ENCODE measurements at regions not wholly inside any gene's neighbourhood (a gene's known extent, or its start where the extent isn't known, plus 50 kb on each side); places are given as distances from the start of the nearest gene placed in this dataset.

GRCh38 chr4:95998311-95998710 is 158.4 kb downstream of the PDHA2 start:
- DNase-seq, result no peak

- no peak for DNase-seq
Observed at GRCh38 chr4:96003951-96004740, 164.3 kb downstream of the PDHA2 start.

GRCh38 chr4:96009427-96010119 is 169.7 kb downstream of the PDHA2 start:
- no peak for DNase-seq

GRCh38 chr4:96012687-96013086 is 172.8 kb downstream of the PDHA2 start:
- no peak for DNase-seq

- peak in 1 of 5 experiments; percentile 5 for DNase-seq
Observed at GRCh38 chr4:96016634-96017299, 176.9 kb downstream of the PDHA2 start.

- DNase-seq, result peak in 1 of 5 experiments; percentile 11
Observed at GRCh38 chr4:96025011-96025410, 185.1 kb downstream of the PDHA2 start.

GRCh38 chr4:96035727-96036126 is 195.8 kb downstream of the PDHA2 start:
- peak in 1 of 5 experiments; percentile 22 for DNase-seq

GRCh38 chr4:96036781-96037180 is 196.9 kb downstream of the PDHA2 start:
- no peak for DNase-seq

- no peak for DNase-seq
Observed at GRCh38 chr4:96037705-96038104, 197.8 kb downstream of the PDHA2 start.

- no peak for DNase-seq
Observed at GRCh38 chr4:96039217-96039616, 199.3 kb downstream of the PDHA2 start.

GRCh38 chr4:96039803-96040436 is 200.0 kb downstream of the PDHA2 start:
- DNase-seq, result no peak

- no peak for DNase-seq
Observed at GRCh38 chr4:96044971-96045370, 205.1 kb downstream of the PDHA2 start.

- DNase-seq, result no peak
Observed at GRCh38 chr4:96052827-96053226, 212.9 kb downstream of the PDHA2 start.

- no peak for DNase-seq
Observed at GRCh38 chr4:96056346-96056934, 216.5 kb downstream of the PDHA2 start.

- no peak for DNase-seq
Observed at GRCh38 chr4:96063639-96064038, 223.7 kb downstream of the PDHA2 start.

- DNase-seq, result no peak
Observed at GRCh38 chr4:96073461-96073860, 233.6 kb downstream of the PDHA2 start.

- DNase-seq, result no peak
Observed at GRCh38 chr4:96092151-96092705, 252.3 kb downstream of the PDHA2 start.

- no peak for DNase-seq
Observed at GRCh38 chr4:96093057-96093456, 253.2 kb downstream of the PDHA2 start.

GRCh38 chr4:96093563-96093962 is 253.7 kb downstream of the PDHA2 start:
- no peak for DNase-seq

GRCh38 chr4:96094183-96094582 is 254.3 kb downstream of the PDHA2 start:
- no peak for DNase-seq

- no peak for DNase-seq
Observed at GRCh38 chr4:96097040-96097607, 257.2 kb downstream of the PDHA2 start.

GRCh38 chr4:96097693-96098092 is 257.8 kb downstream of the PDHA2 start:
- no peak for DNase-seq
